ENCODE measurements at regions not wholly inside any gene's neighbourhood (a gene's known extent, or its start where the extent isn't known, plus 50 kb on each side); places are given as distances from the start of the nearest gene placed in this dataset.
"Not testable (repeated sequence)": the region's sequence is repeated elsewhere in the genome, so short reads cannot be mapped to it uniquely, and the experiment has no call there.

DNA sequence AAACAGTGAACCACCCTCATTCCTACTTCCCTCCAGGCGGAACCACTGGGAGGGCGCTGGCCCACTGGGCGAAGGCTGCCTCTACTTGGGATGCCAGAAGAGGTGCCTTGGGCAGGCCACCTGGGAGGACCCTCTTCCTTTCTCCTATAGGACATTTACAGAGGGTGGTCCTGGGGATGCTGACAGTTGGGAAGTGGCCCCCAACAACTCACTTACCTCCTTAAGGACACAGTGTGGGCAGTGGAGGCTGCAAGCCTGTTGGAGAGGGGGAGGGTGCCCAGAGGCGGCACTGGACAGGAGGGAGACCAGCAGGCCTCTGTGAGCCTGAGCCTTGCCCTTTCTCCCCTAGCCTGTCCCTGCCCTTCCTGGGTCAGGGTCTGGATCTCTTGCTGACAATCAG, 346.4 kb upstream of the HS6ST1 start:
- Mint-ChIP-seq H3K4me1 (no peaks in the 10 kb centered on the region), H3K4me3 (no peak overlapping the region), H3K36me3 (no peaks in the 10 kb centered on the region), H3K27ac (no peak overlapping the region), H3K9me3 (no peaks in the 10 kb centered on the region), H3K27me3 (peaks cover 69% of the 10 kb centered on the region)
- no peak for ATAC-seq

DNA sequence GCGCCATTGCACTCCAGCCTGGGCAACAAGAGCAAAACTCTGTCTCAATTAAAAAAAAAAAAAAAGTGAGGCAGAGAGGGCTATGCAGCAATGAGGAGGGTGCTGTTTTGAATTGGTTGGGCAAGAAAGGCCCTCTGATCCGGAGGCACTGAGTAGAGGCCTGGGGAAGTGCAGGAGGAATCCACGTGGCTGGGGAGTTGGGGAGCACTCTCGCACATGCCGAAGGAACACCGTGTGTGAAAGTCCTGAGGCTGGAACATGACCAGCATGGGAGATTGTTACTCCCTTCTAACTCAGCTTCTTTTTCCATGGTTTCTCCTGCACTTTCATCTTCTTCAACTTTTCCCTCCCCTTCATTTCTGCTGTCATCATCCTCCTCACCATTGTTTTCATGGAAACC, 347.9 kb upstream of the HS6ST1 start:
- Mint-ChIP-seq H3K4me1 (no peaks in the 10 kb centered on the region), H3K4me3 (no peak overlapping the region), H3K9me3 (no peaks in the 10 kb centered on the region), H3K36me3 (no peaks in the 10 kb centered on the region), H3K27ac (no peak overlapping the region), H3K27me3 (peaks cover 69% of the 10 kb centered on the region)
- ATAC-seq, result no peak

DNA sequence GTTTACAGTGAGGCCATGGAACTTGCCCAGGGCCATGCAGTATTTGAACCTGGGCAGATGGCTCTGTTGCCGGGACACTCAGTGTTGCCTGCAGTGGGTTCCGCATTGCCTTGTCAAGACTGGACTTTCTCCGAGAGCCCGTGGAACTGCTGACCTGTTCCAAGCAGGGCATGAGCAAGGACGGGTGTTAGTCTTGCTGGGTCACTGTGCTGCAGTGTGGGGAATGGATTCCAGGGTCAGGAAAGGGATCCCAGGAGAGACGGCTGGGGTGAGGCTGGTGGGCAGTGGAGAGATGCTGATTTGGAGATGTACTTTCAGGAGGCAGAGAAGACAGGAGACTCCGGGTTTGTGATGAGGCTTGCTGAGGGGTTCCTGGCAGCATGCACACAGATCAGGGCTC, 348.7 kb upstream of the HS6ST1 start:
- H3K4me3 Mint-ChIP-seq, result no peak overlapping the region
- no peaks in the 10 kb centered on the region for H3K4me1 Mint-ChIP-seq
- H3K27me3 Mint-ChIP-seq, result peaks cover 62% of the 10 kb centered on the region
- no peaks in the 10 kb centered on the region for H3K9me3 Mint-ChIP-seq
- no peak for ATAC-seq
- no peaks in the 10 kb centered on the region for H3K36me3 Mint-ChIP-seq
- H3K27ac Mint-ChIP-seq, result no peak overlapping the region

DNA sequence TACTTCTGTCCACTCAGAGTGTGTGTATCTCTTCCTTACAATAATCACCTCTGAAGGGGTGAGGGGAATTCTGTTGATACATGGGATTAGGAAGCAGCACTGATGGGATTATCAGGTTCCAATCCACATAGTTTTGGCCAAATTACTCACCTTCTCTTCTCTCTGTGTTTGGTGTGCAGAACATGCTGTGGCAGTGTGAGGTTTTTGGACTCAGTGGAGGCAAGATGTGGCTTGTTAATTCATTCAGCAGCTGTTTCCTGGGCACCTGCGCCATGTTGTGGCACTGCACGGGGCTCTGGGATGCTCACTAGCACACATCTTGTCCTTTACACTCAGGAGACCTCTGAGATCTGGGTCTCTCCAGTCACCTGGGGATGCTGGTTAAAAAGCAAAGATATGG, 350.3 kb upstream of the HS6ST1 start:
- Mint-ChIP-seq H3K27ac (no peak overlapping the region), H3K4me3 (no peak overlapping the region), H3K36me3 (no peaks in the 10 kb centered on the region), H3K4me1 (no peaks in the 10 kb centered on the region), H3K9me3 (peaks cover 8% of the 10 kb centered on the region), H3K27me3 (peaks cover 64% of the 10 kb centered on the region)
- no peak for ATAC-seq

DNA sequence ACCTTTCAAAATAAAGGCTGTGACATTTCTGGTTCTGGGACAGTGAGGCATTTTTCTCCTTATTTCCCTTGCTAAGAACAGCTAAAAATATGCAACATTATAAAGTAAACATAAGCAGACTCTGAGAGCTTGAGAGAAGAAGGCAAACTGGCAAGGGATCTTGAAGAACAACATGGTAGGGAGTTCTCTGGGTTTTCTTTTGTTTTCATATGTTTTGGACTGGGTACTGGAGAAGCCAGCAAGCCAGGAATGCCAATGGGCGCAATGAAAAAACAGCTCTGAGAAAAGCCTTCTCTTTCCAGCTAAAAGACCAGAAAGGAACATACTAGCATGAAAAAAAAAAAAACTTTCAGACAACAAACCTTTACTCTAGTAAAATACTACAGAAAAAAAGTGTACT, 351.4 kb upstream of the HS6ST1 start:
- no peaks in the 10 kb centered on the region for H3K36me3 Mint-ChIP-seq
- H3K27ac Mint-ChIP-seq, result no peak overlapping the region
- H3K4me3 Mint-ChIP-seq, result no peak overlapping the region
- peaks cover 61% of the 10 kb centered on the region for H3K27me3 Mint-ChIP-seq
- peaks cover 11% of the 10 kb centered on the region for H3K9me3 Mint-ChIP-seq
- no peaks in the 10 kb centered on the region for H3K4me1 Mint-ChIP-seq
- no peak for ATAC-seq

DNA sequence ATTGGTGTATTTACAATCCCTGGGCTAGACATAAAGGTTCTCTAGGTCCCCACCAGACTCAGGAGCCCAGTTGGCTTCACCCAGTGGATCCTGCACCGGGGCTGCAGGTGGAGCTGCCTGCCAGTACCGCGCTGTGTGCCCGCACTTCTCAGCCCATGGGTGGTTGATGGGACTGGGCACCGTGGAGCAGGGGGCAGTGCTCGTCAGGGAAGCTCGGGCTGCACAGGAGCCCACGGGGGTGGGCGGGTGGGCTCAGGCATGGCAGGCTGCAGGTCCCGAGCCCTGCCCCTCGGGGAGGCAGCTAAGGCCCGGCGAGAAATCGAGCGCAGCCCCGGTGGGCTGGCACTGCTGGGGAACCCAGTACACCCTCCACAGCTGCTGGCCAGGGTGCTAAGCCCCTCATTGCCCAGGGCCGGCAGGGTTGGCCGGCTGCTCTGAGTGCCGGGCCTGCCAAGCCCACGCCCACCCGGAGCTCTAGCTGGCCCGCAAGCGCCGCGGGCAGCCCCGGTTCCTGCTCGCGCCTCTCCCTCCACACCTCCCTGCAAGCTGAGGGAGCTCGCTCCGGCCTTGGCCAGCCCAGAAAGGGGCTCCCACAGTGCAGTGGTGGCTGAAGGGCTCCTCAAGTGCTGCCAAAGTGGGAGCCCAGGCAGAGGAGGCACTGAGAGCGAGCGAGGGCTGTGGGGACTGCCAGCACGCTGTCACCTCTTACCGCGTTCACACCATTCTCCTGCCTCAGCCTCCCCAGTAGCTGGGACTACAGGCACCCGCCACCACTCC, 353.5 kb upstream of the HS6ST1 start:
- not testable (repeated sequence) for H3K27ac Mint-ChIP-seq, H3K36me3 Mint-ChIP-seq, H3K4me1 Mint-ChIP-seq, ATAC-seq, H3K4me3 Mint-ChIP-seq
- H3K27me3 Mint-ChIP-seq, result peaks cover 40% of the 10 kb centered on the region
- H3K9me3 Mint-ChIP-seq, result peaks cover 11% of the 10 kb centered on the region

DNA sequence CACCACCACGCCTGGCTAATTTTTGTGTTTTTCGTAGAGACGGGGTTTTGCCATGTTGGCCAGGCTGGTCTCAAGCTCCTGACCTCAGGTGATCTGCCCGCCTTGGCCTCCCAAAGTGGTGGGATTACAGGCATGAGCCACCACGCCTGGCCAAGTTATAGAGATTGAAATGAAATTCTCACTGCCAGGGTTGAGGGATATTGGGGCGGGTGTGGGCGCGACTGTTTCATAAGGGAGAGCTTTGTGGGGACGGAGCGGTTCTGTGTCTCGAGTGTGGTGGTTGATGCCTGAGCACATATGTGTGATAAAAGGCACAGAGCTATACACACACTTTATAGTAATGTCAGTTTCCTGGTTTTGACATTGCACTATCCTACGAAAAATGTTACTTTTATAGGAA, 361.0 kb upstream of the HS6ST1 start:
- not testable (repeated sequence) for H3K27ac Mint-ChIP-seq, H3K9me3 Mint-ChIP-seq, H3K36me3 Mint-ChIP-seq, ATAC-seq, H3K4me1 Mint-ChIP-seq, H3K4me3 Mint-ChIP-seq
- peaks cover 15% of the 10 kb centered on the region for H3K27me3 Mint-ChIP-seq

DNA sequence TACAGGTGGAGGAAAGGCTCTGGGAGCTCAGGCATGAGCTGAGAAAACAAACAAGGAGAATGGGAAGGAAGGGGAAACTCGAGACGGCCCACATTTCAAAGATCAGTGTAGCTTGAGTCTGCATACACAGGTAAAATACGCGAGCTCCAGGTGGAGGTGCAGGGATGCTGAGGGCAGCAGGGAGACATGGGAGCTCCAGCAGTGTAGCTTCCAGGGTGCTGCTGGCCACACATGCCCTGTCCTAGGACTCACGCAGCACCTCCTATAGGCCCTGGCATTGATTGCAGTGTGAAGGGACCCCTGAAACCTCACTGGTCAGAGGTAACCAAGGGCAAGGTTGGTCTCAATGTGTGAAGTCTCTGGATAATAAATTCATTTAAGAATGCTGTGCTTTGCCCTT, 362.8 kb upstream of the HS6ST1 start:
- no peaks in the 10 kb centered on the region for H3K9me3 Mint-ChIP-seq
- H3K4me1 Mint-ChIP-seq, result peaks cover 15% of the 10 kb centered on the region
- H3K27ac Mint-ChIP-seq, result no peak overlapping the region
- H3K4me3 Mint-ChIP-seq, result no peak overlapping the region
- ATAC-seq, result no peak
- H3K27me3 Mint-ChIP-seq, result peaks cover 15% of the 10 kb centered on the region
- H3K36me3 Mint-ChIP-seq, result no peaks in the 10 kb centered on the region

DNA sequence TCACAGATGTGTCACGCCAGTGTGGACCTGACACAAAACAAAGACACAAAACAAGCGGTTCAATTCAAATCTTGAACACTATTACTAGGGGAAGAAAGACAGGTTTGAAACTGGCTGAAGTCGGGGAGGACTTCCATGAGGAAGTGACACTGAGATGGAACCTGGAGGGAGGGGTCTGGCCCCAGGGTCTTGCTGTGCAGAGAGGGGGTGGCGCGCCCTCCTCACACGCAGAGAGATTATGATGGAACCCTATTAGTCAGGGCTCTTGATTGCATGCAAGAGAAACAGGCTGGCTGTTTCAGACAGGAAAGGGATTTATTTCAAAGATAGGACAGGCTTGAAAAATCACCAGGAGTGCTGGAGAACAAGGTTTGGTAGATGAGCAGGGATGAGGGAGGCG, 363.6 kb upstream of the HS6ST1 start:
- ATAC-seq, result no peak
- H3K4me3 Mint-ChIP-seq, result no peak overlapping the region
- no peaks in the 10 kb centered on the region for H3K36me3 Mint-ChIP-seq
- peaks cover 22% of the 10 kb centered on the region for H3K4me1 Mint-ChIP-seq
- H3K27me3 Mint-ChIP-seq, result peaks cover 15% of the 10 kb centered on the region
- H3K9me3 Mint-ChIP-seq, result no peaks in the 10 kb centered on the region
- no peak overlapping the region for H3K27ac Mint-ChIP-seq

DNA sequence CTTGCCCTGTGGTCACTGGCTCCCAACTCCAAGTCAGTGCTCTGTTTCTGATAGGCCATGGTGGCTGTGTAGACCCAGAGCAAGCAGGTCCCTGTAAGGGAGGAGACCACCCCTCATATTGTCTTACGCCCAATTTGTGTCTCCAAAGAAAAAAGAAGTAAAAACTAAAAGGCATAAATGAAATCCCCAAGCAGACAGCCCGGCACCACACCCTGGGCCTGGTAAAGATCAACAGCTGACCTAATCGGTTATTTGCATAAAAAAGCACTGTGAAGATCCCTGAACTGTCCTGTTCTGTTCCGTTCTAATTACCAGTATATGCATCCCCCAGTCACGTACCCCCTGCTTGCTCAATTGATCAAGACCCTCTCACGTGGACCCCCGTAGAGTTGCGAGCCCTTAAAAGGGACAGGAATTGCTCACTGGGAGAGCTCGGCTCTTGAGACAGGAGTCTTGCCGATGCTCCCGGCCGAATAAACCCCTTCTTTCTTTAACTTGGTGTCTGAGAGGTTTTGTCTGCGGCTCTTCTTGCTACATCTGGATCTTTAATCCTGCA, 364.1 kb upstream of the HS6ST1 start:
- no peak for ATAC-seq
- Mint-ChIP-seq H3K27ac (no peak overlapping the region), H3K36me3 (no peaks in the 10 kb centered on the region), H3K4me3 (no peak overlapping the region), H3K4me1 (peaks cover 22% of the 10 kb centered on the region), H3K9me3 (no peaks in the 10 kb centered on the region), H3K27me3 (peaks cover 15% of the 10 kb centered on the region)

DNA sequence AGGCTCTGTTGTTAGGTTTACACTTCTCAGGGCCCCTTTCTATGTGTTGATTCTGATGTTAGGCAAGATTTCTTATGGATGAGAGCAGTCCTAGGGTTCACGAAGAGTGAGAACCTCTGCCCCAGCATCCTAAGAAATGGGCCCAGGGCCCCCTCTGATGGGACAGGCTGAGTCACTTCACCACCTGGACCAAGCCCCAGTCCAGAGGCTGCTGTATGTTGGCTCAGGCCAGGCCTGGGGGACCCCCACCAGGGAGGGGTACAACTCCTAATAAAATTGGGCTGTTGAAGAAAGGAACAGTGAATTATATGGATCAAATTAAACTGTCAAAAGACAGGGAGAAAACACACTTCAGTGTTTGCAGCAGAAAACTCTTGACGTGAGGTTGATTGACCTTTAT, 365.9 kb upstream of the HS6ST1 start:
- Mint-ChIP-seq H3K9me3 (no peaks in the 10 kb centered on the region), H3K27me3 (peaks cover 15% of the 10 kb centered on the region), H3K36me3 (no peaks in the 10 kb centered on the region), H3K27ac (no peak overlapping the region), H3K4me3 (no peak overlapping the region), H3K4me1 (peaks cover 22% of the 10 kb centered on the region)
- ATAC-seq, result no peak

DNA sequence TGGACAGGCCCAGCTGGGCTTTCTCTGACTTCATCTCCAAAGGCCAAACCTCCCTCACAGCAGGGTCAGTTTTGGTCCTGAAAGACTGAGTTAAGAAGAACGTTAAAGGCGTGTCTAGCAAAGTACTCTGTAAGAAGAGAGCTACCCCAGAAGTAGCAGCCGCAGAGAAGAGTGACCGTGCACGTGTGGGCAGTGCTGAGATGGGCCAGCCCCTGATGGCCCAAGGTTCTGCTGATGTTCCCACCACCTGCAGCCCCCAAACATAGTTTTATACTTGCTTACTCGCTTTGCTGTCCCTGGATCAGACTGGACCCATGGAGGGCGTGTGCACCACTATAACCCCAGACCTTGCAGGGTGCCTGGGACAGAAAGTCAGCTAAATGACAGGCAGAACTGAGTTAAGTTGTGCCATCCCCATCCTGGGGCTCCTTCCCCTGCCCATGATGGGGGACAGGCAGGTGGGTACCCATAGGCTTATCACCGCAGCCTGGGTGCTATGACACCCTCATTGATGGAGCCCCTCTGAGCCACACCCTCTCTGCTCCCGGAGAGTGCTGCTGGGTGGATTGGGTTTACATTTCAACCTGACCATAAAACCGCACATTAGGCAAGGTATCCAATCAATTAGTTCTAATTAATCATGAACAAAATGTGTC, 367.3 kb upstream of the HS6ST1 start:
- Mint-ChIP-seq H3K27me3 (peaks cover 4% of the 10 kb centered on the region), H3K27ac (no peak overlapping the region), H3K4me3 (no peak overlapping the region), H3K36me3 (no peaks in the 10 kb centered on the region), H3K9me3 (no peaks in the 10 kb centered on the region), H3K4me1 (peaks cover 22% of the 10 kb centered on the region)
- ATAC-seq, result no peak

DNA sequence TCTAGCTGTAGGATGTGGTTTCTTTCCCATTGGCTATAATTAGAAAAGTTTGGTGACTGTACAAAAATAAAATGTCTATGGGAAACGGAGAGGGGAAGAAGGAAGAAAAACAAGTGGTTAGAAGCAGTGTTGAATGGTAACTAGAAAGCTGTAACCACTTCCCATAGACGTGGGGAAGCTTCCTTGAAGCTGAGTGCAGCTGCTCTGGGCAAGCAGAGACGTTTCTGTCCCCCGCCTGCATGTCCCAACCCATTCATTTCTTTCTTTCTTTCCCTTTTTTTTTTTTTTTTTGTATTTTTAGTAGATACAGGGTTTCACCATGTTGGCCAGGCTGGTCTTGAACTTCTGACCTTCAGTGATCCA, 367.8 kb upstream of the HS6ST1 start:
- no peaks in the 10 kb centered on the region for H3K9me3 Mint-ChIP-seq
- no peak for ATAC-seq
- H3K4me3 Mint-ChIP-seq, result no peak overlapping the region
- peaks cover 22% of the 10 kb centered on the region for H3K4me1 Mint-ChIP-seq
- H3K36me3 Mint-ChIP-seq, result no peaks in the 10 kb centered on the region
- no peak overlapping the region for H3K27ac Mint-ChIP-seq
- no peaks in the 10 kb centered on the region for H3K27me3 Mint-ChIP-seq

DNA sequence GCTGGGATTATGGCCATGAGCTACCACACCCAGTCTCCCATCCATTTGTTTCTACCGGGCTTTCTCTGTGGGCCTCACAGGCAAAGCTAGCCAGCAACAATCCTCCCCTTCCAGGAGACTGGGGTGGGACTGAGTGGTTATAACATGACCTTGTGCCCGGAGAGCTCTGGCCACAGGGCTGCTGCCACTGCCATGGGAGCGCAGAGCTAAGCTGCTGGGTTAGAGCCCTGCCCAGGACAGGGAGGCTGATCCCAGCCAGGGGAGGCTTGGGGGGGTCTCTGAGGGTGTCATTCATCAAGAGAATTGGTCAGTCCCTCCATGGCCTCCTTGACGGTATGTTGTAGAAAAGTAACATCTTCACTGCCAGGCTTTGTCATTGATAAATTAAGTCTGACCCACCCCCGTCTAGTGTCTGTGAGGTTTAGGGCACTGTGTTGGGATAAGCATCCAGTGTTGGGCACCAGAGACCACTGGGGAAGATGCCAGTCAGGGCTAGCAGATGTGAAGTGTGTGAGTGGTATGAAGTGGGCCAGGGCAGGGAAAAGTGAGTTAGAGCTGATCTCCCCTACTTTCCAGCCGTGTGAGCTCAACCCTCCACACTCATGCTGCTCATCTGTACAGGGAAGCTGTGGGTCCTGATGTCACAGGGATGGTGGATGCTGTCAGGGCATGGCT, 368.4 kb upstream of the HS6ST1 start:
- Mint-ChIP-seq H3K4me3 (no peak overlapping the region), H3K27me3 (no peaks in the 10 kb centered on the region)
- ATAC-seq, result no peak

DNA sequence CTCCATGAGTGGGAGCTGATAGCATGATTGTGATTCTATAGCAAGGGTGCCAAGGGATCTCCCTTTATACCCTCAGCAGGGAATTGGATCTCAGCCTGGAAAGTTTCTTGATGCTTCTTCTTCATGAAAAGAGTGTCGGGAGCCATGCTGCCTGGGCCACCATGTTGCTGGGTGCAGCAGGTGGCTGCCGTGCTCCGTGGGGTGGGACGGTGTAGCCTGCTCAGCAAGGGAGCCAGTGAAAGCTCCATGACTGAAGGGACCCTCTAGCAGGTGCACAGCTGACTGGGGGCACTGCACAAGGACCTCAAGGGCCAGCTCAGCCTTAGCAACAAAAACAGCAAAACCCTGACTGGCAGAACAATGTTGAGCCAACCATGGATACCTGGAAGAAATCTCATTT, 368.9 kb upstream of the HS6ST1 start:
- peaks cover 15% of the 10 kb centered on the region for H3K4me1 Mint-ChIP-seq
- ATAC-seq, result no peak
- no peaks in the 10 kb centered on the region for H3K27me3 Mint-ChIP-seq
- no peak overlapping the region for H3K4me3 Mint-ChIP-seq
- no peak overlapping the region for H3K27ac Mint-ChIP-seq
- H3K9me3 Mint-ChIP-seq, result no peaks in the 10 kb centered on the region
- H3K36me3 Mint-ChIP-seq, result no peaks in the 10 kb centered on the region

More for the DNA sequence above, 368.4 kb upstream of the HS6ST1 start:
- H3K36me3 Mint-ChIP-seq, result no peaks in the 10 kb centered on the region
- H3K4me1 Mint-ChIP-seq, result peaks cover 20% of the 10 kb centered on the region
- H3K27ac Mint-ChIP-seq, result no peak overlapping the region
- H3K9me3 Mint-ChIP-seq, result no peaks in the 10 kb centered on the region

DNA sequence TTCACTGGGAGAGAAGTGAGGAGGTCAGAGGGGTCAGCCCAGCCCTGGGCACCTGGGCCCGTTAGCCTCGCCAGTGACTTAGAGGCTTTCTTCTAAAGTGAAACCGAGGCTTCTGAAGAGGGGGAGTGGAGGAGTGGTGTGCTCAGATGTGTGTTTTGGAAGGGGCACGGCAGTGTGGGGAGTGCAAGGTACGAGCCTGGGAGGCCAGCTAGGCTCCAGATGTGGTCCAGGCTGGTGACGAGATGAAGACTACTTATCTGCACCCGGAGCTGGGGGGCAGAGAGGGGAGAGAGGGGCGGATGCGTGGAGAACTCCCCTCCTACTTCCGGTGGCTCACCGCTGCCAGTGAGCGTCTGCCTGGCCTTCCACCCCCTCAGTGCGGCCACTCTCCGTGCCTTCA, 371.3 kb upstream of the HS6ST1 start:
- Mint-ChIP-seq H3K4me1 (peaks cover 13% of the 10 kb centered on the region), H3K36me3 (no peaks in the 10 kb centered on the region), H3K4me3 (no peak overlapping the region), H3K9me3 (no peaks in the 10 kb centered on the region), H3K27ac (no peak overlapping the region), H3K27me3 (peaks cover 19% of the 10 kb centered on the region)
- no peak for ATAC-seq

Measured in stimulated activated memory B cell treated with anti-CD40 and anti-IgM and Interleukin-4, amounts not matched to agents 10 μg/mL and 1 μg/mL and 100 μg/mL, for 72 hours (primary cell).